HG03571 (cell line): ENCODE measurements at regions not wholly inside any gene's neighbourhood (a gene's known extent, or its start where the extent isn't known, plus 50 kb on each side); places are given as distances from the start of the nearest gene placed in this dataset.

ENCODE experiments used
- ATAC-seq: cut with Tn5 transposase; IDR thresholded peaks from one replicate; pipeline ENCODE4 v1.9.1; 2021; ENCODE audit not compliant: unreplicated experiment

DNA sequence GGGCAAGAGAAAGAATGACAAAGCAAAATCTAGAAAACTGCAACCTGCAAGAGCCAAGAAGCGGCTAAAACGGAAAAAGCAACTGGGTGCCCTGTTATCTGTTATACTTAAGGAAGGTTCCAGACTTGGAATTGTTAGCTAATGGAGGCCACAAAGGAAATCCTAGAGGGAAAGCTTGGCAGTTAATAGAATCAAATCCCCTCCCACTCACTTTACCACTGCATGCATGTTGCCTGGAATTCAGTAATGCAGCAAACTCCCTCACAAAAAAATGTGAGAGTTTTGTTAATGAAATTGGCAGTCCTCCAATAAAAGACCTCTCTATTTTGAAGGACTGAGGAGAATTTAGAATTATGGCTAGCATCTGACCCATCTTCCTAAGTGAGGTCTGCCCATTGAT, 164.2 kb upstream of the SOX5 start:
- ATAC-seq = no peak

DNA sequence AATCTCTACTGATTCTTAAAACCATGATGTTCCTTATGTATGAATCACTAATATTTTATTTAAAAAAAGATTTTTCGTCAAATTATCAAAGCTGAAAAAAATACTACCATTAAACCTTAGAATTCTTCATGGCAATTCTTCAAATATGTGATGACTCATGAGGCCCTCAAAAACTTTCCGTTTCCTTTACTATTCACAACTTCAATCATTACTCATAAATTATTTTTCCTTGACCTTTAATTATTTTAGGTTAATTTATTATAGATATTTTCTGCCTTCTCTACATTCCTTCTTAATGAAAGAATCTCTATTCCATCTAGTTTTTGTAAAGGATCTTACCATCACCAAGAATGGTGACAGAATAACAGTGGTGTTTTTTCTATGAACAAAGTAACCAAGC, 162.1 kb upstream of the SOX5 start:
- no peak for ATAC-seq

DNA sequence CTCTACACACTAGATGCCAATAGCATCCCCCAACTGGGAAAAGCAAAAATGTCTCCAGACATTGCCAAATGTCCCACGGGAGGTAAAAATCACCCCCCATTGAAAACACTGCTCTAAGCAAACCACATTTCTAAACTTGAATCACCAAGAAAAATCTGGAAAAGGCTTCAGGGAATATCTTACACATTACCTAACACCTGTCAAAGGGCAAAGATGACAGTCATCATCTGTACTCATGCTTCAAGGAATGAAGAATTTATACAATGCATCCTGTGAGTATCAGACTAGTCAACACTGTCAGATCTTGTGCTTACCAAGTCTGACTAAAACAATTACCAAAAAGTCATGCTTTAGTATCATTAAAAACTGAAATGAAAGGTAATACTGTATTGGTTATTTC, 161.6 kb upstream of the SOX5 start:
- no peak for ATAC-seq

DNA sequence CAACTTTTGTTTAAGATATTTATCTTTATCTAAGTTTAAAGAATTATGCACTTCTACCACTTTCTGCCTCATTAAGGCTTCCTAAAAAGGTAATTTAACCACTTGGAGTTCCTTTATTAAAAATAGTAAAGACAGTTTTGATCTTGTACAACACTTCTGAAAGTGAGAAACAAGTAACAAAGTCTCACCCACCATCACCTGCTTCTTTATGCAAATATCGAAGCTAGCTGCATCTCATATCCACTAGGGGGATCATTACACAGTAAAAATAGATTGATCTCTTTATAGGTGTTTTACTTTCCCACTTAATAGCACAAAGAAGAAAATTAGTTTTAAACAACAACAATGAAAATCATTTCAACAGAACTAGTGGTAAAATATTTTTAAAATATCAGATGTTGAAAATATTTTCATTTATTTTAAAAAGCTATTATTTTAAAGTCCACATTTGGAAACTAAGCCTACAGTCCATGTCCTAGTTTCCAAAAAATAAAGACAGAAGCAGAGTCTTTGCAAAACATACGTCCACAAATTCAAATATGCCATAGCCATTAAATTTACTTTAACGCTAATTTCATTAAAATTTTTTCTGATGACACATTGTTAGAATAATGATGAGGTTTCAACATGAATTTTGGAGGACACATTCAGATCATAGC, 160.0 kb upstream of the SOX5 start:
- ATAC-seq = peak; percentile 81

DNA sequence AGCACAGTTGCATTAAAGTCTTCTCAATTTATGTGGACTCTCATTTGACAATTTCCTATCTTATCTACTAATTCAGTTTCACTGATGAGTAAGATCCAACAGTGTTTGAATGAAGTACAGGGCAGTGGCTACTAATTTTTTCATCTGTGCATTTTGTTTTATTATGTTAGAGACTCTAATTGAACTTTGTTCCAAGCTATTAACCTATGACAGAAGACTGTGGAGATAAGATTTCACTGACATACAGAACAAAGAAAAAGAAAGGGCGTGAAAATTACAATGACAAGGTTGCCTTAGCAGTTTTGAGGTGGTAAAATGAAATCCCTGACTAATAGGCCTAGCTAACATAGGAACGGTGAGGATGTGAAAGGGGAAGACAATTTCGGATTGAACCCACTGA, 153.2 kb upstream of the SOX5 start:
- ATAC-seq = no peak

DNA sequence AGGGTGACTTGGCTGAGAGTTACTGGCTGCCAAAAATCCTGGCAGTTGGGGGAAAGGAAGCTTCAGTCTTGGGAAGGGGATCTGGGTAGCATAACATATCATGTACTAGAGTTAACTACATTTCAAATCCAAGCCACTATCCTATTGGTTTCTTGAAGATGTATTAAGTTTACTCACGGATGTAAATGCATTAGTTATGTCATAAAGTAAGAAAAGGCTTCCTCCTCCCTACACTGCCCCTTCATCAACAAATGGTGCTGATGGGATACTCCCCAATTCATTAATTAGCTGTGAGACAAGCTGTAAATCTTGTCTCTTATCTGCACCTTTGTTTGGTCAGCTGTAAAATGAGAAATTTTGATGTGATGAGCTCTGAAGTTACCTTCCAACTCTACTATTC, 150.1 kb upstream of the SOX5 start:
- ATAC-seq = no peak

DNA sequence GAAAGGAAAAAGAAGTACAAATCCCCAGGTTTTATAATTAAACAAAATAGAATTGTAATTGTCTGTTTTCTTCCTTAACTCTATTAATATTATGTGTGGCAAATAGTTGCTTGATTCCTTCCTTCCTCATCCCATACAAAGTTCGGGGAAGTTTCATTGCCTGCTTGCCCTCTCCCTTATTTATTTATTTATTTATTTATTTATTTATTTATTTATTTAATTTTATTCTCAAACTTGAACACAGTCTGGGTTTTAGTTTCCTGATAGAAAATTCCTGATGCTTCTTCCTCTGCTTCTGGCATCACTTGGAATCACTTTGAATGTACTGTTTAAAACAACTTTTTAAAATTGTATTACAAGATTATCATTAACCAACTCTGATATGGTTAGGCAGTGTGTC, 145.8 kb upstream of the SOX5 start:
- no peak for ATAC-seq

DNA sequence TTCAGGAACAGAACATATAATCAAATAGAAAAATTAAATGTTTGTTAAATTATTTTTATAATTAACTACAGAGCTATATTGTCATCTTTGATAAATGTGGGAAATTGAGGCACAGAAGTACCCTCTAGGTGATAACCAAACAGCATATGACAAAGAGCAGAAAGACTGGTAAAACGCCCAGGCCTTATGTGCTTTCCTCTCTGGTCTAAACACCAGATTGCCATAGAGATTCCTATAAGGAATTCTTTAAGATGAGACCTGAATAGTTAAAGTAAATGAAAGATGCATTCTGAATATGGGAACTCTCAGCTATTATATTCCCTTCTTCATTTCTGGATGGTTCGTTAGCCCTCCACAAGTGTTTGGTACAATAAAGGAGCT, 140.0 kb upstream of the SOX5 start:
- no peak for ATAC-seq

DNA sequence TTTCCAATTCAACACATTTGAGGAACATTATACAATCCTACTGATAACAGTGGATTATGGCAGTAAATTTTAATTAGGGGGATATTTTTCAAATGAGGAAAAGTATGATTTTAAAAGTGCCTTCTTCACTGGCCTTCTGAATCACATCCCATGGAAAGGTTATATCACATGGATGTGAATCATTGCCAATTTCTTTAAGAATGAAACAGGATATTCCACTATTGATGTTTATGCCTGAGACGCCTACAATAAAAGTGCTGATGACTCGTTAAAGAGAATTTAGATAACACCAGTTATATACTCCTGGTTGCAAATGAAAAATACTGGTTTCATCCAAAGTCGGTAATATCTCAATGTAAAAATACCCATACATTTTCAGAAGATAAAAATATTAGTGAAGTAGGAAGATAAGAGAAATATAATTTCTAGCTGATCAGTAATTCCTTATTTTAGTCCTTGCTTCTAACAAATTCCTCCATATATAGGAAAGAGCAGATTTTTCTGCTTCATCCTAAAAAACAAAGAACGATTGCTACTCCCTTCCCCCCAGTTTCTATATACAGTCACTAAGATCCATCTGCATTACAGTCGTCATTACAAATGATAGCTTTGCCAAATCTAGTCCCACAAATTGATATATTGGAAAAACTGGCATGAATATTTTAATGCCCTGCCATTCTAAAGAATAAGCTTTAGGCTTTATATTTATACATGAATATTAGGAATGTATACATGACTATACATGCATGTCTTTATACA, 139.5 kb upstream of the SOX5 start:
- ATAC-seq = no peak

DNA sequence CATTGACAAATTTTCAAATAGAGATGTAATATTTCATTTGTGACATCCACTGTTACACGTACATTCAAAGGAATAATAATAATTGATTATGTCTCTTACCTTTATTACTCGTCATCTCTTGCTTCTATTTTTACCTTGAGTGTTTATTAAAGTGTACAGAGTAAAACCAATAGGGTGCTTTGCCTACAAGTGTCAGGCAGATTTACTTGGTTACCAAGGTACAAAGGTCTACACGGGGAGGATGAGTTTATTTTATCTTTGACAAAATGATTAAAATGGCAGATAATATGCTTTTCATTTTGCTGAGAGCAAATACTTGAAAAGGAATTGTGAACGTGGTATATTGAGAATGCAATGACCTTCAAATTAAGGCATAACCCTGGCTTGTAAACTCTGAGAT, 137.8 kb upstream of the SOX5 start:
- ATAC-seq = no peak

DNA sequence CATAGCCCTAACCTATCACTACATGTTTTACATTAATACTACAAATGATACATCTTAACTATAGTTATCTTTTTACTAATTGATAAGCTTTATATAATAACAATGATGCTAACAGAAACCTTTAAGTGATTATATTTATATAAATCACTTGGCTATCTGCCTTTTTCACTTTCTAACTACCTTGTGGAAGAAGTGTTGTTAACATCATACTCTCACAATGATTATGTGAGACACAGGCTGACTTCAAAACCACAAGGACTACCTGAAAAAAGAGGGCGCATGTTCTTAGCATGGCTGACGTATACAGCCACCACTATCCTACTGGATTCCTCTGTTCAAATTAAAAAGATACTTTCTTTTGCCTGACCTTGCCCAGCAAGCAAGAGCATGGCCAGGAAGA, 135.3 kb upstream of the SOX5 start:
- ATAC-seq = no peak

DNA sequence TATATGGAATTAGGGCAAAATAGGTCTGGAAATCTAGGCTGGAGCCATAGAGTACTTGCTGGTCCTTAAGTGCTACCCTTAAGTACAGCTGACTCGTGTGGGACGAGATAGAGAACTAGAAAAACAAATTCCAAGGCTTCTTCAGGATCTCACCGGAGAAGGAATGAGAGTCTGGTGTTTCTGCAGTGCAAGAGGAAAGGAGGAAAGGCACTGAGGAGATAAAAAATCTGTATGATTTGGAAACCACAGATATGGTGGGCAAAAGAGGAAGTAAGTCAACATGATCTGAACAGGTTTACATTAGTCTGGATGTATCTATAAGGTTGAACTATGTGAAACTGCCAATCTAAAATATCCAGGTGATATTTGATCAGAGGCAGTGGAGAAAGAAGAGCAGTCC, 134.4 kb upstream of the SOX5 start:
- no peak for ATAC-seq

DNA sequence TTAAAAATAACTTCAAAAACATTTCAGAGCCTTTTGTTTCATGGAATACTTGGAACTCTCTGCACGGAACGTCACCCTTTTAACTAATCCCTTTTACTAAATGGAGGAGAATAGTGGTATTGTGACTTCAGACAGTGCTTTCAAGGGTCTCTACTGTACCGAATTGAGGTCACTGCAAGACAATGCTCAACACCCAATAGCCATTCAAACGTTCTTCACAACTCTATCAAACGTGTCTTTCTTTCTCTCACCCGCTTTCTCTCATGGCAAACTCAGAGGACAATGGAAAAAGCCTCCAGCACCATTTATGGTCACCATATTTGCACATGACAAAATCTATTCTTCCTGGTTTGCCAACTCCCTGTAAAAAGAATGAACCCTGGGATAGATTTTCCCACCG, 132.1 kb upstream of the SOX5 start:
- no peak for ATAC-seq

DNA sequence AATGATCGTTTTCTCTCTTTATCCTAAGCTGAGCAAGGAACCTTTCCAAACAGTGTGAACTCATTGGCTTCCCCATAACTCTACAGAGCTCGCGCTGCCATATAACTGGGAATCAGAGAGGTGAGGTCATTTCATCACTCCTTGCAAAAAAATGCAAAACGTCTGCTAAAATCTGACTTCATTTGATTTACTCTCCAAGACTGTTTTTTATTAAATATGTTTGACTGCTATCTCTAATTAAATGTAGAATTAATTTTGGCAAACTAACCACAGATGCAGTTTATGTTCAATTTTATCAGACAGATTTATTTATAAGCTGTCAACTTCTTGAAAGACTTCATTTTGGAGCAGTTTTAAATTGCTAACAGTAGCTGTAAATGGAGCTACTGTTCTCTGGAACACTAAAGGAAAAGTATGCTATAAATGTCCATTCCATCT, 131.6 kb upstream of the SOX5 start:
- no peak for ATAC-seq

DNA sequence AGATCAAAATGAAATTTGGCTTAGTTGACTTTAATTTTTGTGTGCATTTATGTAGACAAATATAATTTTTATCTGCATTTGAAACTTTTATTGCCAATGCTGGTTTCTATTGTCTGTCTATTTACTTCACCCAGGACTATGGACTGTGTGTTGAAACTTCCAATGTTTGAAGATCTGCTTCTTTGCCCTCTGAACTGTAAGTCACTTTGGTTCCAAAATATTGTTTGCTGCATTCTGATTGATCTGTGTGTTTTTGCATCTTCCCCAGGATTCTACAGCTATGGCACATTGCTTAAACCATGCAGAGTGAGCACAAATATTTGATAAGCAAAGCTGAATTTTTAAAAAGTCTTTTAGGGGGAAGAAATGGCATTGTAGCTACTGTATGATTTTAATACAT, 131.0 kb upstream of the SOX5 start:
- no peak for ATAC-seq

DNA sequence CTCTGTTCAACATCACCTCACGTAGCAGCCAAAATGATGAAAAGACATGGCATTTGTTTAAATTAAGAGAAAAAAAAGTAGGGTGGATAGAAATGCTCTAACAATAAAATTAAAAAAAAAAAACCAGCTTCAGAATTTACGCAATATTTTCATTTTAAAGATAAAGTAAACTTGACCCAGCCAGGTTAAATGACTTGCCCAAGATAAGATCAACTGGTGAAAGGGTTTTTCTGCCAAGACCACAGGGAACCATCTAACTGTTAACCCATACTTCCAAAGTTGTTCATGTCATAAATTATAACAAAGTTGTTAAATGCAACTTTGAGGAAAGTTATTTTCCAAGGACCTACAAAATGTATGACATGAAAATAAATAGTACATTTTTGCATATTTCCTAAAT, 129.6 kb upstream of the SOX5 start:
- no peak for ATAC-seq

DNA sequence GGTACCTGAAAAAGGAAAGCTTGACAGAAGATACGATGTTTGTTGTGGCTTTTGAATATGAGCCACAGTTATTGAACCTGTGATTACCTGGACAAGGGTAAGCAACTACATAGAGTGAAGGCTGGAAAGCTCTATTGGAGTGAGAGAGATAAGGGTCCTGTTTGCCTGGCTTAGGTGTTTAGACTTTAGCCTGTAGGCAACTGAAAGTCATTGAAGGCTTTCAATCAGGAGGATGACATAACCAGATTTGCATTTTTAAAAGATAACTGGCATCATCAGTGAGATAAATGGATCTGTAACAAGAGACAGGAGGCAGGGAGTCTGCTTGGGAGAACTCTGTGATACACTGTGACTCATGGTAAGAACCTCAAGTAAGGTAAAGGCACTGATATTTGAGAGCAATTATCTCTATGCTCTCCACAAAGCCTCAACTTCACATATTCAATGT, 128.9 kb upstream of the SOX5 start:
- no peak for ATAC-seq

DNA sequence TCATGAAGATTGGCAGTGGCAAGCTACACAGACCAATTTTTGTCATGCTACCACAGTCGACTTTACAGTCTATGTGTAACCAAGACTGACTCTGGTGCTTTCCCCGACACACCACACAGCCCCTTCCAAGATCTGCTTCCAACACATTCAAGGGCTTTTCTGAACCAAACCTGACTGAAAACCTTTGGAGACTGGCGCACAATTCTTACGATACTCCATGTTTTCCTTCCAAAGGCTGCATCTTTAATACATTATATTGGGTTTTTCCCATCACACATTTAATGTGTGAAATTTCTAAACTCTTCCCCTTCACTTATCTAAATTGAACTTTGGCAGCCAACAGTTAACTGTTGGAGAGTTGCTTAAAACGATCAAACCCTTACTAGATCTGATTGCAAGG, 127.7 kb upstream of the SOX5 start:
- ATAC-seq = no peak

DNA sequence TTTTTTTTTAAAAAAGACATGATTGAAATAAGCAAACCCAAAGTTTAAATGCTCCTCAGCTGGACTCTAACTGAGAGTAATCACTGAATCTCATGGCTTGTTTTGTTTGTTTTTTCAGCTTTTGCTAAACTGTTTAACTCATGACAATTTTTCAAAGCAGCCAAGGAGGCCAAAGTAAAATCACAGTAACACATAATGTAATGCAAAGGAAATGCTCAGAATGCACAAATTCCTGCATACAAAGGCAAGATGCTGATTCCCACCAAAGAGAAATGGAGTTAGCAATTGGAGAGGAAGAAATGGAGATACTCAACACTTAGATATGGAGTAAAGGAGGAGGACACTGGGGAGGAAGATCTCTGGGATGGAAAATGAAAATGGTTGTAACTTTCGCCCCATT, 126.2 kb upstream of the SOX5 start:
- no peak for ATAC-seq

DNA sequence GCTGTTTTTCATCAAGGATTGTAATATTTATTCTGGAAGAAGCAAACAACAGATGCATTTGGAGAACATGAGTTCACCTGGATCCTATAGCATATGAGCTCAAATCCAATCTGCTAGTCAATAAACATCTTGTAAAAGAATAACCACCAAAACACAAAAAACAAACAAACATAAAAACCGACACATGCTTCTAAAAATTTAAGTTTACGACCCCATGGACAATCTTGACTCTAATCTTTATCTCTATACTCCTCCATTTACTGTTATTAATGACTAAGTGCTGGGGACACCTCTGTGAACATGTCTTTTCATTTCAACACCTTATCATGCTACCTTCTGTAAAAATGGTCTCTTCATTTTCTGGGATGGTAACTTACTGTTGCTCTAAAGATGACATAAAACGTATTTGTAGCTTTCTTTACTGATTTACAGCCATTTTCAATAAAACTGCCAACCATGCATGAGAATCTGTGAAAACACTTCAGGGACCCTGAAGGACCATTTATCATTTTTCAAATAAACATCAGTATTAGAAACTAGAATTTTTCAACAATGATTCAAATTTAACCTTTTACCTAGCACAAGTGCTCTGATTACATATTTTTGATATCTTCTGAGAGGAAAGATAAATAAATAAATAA, 123.8 kb upstream of the SOX5 start:
- no peak for ATAC-seq

DNA sequence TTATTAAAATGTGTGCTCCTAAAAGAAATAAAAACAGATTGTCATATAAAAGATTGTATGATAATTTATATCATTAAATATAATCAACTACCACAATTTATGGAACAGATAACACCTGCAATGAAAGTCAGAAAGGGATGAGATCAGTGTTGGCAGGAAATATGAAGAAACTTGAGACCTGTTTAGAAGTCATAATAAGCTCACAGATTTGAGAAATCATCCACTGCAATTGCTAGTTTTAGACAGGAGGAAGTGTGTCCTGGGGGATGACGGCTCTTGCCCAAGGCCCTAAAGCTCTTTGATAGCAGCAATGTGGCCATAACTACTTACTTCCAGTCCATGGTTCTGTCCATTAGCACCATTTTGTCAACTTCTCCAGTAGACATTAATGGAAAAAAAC, 122.8 kb upstream of the SOX5 start:
- no peak for ATAC-seq

DNA sequence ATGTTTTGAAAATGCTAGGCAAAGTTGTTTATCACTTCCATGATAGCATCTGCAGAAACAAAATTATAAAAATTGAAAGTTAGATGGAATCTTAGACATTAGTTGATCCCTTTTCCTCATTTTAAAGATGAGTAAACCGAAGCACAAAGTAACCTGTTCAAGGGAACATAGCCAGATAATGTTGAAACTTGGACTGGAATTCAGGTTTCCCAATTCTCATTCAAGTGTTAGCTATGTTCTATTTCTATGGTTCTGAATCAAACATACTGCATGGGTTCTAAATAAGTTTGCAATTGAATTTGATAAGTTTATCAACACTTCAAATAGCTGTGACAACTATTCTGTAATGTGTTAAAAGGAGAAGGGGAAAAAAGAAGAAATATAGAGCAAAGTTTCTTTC, 122.4 kb upstream of the SOX5 start:
- no peak for ATAC-seq
